GM18867 (cell line): ENCODE measurements at regions not wholly inside any gene's neighbourhood (a gene's known extent, or its start where the extent isn't known, plus 50 kb on each side); places are given as distances from the start of the nearest gene placed in this dataset.

ENCODE experiments used
- ATAC-seq: cut with Tn5 transposase; IDR thresholded peaks from one replicate; pipeline ENCODE4 v1.9.1; 2021; ENCODE audit warnings: mild to moderate bottlenecking, moderate library complexity; ENCODE audit not compliant: unreplicated experiment

DNA sequence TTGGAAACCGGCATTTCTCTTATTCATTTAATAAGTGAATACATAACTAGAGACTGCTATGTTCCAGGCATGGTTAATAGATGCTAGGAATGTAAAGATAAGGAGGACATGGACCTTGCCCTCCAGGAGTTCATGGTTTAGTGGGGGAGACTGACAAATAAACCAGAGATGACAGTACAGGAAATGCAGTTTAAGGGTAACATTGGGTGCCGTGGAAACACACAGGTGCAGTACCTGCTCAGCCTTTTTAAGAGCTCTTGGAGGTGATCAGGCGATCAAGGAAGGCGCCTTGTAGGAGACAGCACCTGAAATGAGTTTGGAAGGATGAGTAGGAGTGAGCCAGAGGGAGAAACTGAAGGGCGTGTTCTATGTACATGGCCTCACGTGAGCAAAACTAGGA lies 145.8 kb downstream of the AASDH start:
- no peak for ATAC-seq

DNA sequence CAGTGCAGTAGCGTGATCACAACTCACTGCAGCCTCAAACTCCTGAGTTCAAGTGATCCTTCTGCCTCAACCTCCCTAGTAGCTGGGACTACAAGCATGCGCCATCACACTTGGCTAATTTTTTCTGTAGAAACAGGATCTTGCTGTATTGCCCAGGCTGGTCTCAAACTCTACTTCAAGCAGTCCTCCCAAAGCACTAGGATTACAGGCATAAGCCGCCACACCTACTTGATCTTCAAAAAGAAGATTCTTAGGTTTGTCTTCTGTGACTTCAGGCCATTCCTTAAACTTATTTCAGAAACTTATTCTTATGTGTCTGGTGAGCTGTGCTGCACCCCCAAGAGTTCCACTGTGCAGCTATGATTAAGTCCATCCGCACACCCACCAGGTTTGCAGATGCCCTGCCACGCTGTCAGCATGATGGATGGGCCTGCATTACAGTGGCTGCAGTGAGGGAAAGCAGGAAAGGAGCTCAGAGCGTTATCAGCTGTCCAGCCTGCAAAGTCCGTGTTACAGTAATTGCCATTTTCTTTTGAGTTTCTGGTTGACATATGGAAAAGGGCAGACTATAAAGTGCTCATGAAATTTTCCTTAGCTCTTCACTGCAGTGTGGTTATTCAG lies 146.6 kb downstream of the AASDH start:
- no peak for ATAC-seq

DNA sequence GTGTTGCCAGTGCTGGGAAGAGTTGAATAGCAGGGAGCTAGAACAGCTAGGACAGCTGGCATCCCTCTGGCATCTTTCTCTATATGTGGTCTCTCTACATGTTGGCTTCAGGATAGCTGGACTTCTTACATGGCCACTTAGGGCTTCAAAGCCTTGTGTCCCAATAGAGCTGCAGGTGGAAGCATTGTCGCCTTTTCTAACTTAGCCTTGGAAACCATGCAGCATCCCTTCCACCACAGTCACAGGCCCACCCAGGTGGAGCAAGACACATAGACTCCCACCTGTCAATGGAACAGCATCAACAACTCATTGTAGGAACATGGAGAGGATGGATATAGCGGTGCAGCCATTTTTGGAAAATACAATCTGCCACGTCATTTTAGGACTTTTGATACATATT lies 149.0 kb downstream of the AASDH start:
- no peak for ATAC-seq

DNA sequence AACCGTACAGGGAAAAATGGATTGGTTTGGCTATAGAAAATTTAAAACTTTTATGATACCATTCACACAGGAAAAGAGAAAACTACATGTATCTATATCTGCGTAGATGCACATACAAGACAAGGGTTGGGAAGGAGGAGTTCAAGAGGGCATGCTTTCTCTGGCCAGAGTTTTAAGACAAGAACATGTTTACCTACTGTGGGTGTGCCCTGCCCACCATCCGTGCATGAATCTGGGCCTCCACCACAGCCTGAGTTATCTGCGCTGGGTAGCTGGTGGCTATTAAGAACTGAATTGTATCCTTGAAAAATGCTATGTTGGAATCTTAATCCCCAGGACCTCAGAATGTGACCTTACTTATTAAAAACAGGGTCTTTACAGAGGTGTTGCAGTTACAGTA lies 151.6 kb downstream of the AASDH start:
- ATAC-seq, result no peak

DNA sequence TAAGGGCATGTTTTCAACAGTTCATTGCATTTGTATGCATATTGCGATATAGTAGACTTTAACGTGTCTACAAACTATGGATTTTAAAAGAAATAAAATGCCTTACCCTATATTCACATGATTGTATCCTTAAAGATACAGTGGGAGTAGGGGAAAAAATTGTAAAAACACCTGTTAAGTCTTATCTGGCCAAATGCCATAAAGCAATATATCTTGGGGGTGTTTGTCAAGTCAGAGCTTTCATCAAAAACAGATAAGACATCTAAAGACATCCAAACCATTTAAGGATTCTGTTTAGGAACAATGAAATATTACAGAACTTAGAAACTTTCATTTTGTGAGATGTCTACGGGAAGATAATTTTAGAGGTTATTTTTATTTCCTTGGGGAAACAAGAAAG lies 152.3 kb downstream of the AASDH start:
- ATAC-seq, result no peak

DNA sequence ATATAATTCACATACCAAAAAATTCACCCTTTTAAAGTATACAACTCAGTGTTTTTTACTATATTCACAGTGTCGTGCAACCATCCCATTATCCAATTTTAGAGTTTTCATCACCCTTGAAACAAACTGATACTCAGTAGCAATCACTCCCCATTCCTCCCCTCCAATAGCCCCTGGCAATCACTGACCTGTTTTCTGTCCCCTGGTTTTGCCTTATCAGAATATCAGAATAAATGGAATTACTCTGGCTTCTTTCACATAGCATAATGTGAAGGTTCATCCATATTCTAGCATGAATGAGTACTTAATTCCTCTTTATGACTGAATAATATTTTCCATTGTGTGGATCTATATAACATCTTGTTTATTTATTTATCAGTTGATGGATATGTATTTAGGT lies 153.2 kb downstream of the AASDH start:
- ATAC-seq, result no peak

DNA sequence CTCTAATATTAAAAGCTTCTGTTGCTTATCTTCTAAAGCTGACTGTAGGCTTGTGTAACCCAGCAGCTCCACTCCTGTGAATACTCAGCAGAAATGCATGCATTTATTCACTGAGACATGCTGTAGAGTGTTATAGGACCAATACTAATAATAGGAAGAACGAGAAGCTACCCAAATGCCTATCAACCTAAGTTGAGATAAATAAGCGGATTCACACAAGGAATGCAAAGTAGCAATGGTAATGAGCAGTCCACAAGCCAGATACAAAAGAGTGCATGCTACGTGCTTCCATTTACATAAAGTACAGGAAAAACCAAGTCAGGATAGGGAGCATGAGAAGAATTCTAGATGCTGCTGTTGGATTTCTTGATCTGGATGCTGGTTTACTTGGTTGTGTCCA lies 155.9 kb downstream of the AASDH start:
- ATAC-seq, result no peak

DNA sequence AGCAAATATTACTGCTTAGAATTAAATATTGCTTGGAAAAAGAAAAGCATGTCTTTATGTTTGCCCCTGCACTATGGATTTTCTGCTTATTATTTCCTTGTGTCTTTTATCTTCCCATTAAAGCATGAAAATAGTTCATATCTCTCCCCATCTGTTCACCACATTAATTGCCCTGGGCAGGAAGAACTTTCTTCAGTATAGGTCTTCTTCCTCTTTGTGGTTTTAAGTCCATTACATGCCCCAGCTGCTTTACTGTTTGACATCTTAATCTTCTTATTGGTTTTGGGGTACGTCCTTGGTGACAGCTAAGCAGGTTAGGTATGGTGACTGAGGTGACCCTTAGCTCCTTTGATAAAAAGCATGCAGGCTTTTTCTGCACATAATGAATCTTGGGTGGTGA lies 157.3 kb downstream of the AASDH start:
- no peak for ATAC-seq

GRCh38 chr4:56227301-56227835 lies 159.9 kb downstream of the AASDH start:
- ATAC-seq, result no peak

DNA sequence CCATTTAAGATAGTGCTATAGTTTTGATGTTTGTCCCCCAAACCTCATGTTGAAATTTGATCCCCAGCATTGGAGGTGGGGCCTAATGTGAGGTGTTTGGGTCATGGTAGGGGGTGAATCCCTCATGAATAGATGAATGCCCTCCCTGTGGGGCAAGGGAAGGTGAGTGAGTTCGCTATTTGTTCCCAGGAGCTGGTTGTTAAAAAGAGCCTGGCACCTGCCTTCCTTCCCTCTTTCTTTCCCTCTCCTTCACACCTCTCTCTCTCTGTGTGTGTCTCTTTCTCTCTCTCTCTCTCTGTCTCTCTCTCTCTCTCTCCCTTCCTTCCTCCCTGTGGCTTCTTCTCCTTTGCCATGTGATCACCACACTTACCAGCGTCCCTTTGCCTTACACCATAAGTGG lies 160.7 kb downstream of the AASDH start:
- no peak for ATAC-seq

- ATAC-seq, result no peak
These were observed 162.7 kb downstream of the AASDH start for GRCh38 chr4:56224641-56225040.

DNA sequence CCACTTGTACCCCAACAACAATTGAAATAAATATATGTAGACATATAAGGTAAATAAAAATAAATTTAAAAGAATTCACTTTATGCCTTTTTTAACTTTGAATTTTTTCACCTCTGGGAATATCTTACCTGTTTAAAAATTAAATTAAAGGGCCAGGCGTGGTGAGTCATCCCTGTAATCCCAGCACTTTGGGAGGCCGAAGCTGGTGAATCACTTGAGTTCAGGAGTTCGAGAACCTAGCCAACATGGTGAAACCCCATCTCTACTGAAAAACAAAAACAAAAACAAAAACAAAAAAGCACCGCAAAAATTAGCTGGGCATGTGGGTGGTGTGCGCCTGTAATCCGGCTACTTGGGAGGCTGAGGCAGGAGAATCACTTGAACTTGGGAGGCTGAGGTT lies 164.8 kb downstream of the AASDH start:
- no peak for ATAC-seq

- no peak for ATAC-seq
These were observed 167.0 kb downstream of the AASDH start for GRCh38 chr4:56220261-56220660.

DNA sequence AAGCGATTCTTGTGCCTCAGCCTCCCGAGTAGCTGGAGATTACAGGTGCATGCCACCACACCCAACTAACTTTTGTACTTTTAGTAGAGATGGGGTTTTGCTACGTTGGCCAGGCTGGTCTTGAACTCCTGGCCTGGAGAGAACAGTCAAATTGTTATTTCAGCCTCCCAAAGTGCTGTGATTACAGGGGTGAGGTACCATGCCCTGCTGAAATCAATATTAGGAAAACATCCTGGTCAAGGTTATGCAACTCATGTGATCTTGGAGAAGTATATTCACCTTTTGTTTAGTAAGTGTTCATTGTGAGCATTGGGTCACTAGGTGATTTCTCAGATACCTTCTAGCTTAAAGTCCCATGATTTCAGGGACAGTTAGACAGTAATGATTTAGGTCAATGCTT lies 167.8 kb downstream of the AASDH start:
- no peak for ATAC-seq

DNA sequence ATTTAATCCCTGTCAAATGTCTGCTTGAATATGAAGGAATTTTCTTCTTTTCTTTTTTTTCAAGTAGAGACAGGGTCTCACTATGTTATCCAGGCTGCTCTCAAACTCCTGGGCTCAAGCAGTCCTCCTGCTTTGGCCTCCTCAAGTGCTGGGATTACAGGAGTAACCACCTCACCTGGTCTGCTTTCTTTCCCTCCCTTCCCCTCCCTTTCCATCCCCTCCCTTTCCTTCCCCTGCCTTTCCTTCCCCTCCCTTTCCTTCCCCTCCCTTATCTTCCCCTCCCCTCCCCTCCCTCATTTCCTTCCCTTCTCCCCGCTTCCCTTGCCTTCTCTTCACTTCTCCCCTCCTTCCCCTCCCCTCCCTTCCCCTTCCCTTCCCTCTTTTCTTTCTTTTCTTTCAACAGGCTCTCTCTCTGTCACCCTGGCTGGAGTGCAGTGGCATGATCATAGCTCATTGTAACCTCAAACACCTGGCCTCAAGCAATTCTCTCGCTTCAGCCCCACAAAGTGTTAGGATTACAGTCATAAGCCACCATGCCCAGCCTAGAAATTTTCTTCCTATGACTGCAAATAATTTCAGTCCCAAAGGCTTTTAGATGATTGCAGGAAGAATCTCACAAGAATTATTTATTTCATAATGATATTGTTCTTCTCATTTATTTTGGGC lies 168.9 kb downstream of the AASDH start:
- no peak for ATAC-seq

DNA sequence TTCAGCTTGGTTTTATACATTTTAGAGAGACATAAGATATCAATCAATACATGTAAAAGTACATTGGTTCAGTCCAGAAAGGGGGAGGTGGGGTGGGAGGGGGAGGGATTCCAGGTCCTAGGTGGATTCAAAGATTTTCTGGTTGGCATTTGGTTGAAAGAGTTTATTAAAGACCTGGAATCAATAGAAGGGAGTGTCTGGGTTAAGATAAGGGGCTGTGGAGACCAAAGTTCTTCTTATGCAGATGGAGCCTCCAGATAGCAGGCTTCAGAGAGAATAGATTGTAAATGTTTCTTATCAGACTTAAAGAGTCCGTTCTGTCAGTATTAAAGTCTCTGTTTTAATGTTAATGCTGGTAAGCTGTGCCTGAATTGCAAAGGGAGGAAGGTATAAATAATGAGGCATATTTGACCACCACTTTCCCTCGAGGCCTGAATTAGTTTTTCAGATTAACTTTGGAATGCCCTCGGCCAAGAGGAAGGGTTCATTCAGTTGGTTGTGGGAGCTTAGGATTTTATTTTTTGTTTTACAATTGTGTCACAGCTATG lies 169.9 kb downstream of the AASDH start:
- ATAC-seq, result no peak

DNA sequence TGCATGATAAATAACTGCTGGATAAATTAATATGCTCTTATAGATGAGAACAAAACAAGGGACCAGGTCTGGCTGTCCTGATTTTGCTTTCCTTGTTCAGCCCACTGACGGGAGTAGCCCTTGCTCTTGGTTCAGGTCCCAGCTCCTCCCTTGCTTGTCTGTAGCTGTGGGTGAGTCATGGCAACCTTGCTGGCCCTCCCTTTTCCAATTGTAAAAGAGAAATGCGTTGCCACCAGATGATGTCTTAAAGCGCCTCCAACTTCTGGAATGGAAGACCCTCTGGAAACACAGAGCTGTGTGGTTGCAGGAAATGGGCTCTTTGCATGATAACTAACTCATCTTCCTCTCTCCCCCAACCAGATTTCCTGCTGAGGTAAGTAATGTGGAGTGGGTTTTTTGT lies 171.4 kb downstream of the AASDH start:
- no peak for ATAC-seq

DNA sequence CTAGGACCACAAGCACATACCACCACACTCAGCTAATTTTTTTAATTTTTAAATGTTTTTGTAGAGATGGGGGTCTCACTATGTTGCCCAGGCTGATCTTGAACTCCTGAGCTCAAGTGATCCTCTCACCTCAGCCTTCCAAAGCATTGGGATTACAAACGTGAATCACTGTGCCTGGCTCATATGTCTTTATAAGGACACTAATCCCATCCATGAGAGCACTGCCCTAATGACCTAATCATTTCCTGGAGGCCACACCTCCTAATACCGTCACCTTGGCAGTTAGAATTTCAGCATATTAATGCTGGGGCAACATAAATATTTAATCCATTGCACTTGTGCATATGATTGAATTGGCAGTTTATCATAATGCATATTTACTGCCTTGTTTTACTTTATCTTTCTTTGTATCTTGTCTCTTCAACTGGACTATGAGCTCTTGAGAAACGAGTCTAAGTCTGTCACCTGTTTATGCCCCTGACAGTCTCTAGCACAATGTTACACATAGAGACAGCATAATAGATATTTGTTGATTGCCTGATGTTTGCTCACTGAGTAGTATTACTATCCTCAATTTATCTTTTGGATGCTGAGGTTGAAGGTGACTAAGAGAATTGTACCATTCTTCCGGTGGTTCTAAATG lies 172.0 kb downstream of the AASDH start:
- ATAC-seq, result no peak

GRCh38 chr4:56213543-56213942 lies 173.7 kb downstream of the AASDH start:
- no peak for ATAC-seq

- ATAC-seq, result no peak
These were observed 174.5 kb downstream of the AASDH start for GRCh38 chr4:56212774-56213173.

DNA sequence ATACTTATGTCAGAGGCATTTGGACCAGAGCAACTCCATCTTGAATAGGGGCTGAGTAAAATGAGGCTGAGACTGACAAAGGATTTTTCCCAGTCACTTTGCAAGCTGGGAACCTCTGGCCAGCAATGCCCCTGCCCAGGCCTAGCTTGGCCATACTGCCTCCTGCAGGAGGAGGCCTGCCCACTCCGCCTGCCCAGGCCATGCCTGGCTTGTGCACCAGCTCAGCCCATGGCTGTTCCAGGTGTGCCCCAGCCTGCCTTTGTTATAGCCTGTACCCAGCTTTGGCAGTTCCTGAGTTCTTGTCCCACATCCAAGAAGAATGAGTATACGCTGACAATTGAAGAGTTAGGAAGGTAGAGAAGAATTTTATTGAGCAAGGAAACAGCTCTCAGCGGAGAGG lies 176.1 kb downstream of the AASDH start:
- ATAC-seq, result no peak

GRCh38 chr4:56210397-56210796 lies 176.9 kb downstream of the AASDH start:
- ATAC-seq, result no peak
